ENCODE measurements at regions not wholly inside any gene's neighbourhood (a gene's known extent, or its start where the extent isn't known, plus 50 kb on each side); places are given as distances from the start of the nearest gene placed in this dataset.

- no peak for DNase-seq (ENCODE audit: low spot score)
- TF ChIP-seq CTCF (IDR thresholded peaks at IDR 0.05; ENCODE audit: unreplicated experiment): no peak
- Mint-ChIP-seq H3K27ac (ENCODE audit: unreplicated experiment) (no peak overlapping the region), H3K9me3 (ENCODE audit: unreplicated experiment) (no peaks in the 10 kb centered on the region), H3K27me3 (ENCODE audit: unreplicated experiment) (no peaks in the 10 kb centered on the region), H3K4me1 (ENCODE audit: unreplicated experiment) (peaks cover 17% of the 10 kb centered on the region), H3K36me3 (ENCODE audit: low read depth, unreplicated experiment) (no peaks in the 10 kb centered on the region), H3K4me3 (ENCODE audit: unreplicated experiment) (no peak overlapping the region)
These were observed 567.9 kb downstream of the CCDC171 start for GRCh38 chr9:16120727-16121126.

GRCh38 chr9:16121168-16121567 lies 568.3 kb downstream of the CCDC171 start:
- Mint-ChIP-seq H3K4me3 (ENCODE audit: unreplicated experiment) (no peak overlapping the region), H3K4me1 (ENCODE audit: unreplicated experiment) (peaks cover 17% of the 10 kb centered on the region), H3K27ac (ENCODE audit: unreplicated experiment) (no peak overlapping the region), H3K27me3 (ENCODE audit: unreplicated experiment) (no peaks in the 10 kb centered on the region), H3K36me3 (ENCODE audit: low read depth, unreplicated experiment) (no peaks in the 10 kb centered on the region), H3K9me3 (ENCODE audit: unreplicated experiment) (no peaks in the 10 kb centered on the region)
- no peak for TF ChIP-seq CTCF (IDR thresholded peaks at IDR 0.05; ENCODE audit: unreplicated experiment)
- DNase-seq (ENCODE audit: low spot score): no peak

- H3K9me3 Mint-ChIP-seq (ENCODE audit: unreplicated experiment): no peaks in the 10 kb centered on the region
- H3K4me3 Mint-ChIP-seq (ENCODE audit: unreplicated experiment): no peak overlapping the region
- DNase-seq (ENCODE audit: low spot score): no peak
- no peaks in the 10 kb centered on the region for H3K27me3 Mint-ChIP-seq (ENCODE audit: unreplicated experiment)
- peaks cover 17% of the 10 kb centered on the region for H3K4me1 Mint-ChIP-seq (ENCODE audit: unreplicated experiment)
- H3K36me3 Mint-ChIP-seq (ENCODE audit: low read depth, unreplicated experiment): no peaks in the 10 kb centered on the region
- no peak overlapping the region for H3K27ac Mint-ChIP-seq (ENCODE audit: unreplicated experiment)
- TF ChIP-seq CTCF (IDR thresholded peaks at IDR 0.05; ENCODE audit: unreplicated experiment): no peak
These were observed 568.9 kb downstream of the CCDC171 start for GRCh38 chr9:16121601-16122286.

GRCh38 chr9:16125629-16126028 lies 572.8 kb downstream of the CCDC171 start:
- no peak for TF ChIP-seq CTCF (IDR thresholded peaks at IDR 0.05; ENCODE audit: unreplicated experiment)
- DNase-seq (ENCODE audit: low spot score): no peak
- Mint-ChIP-seq H3K27me3 (ENCODE audit: unreplicated experiment) (peaks cover 4% of the 10 kb centered on the region), H3K36me3 (ENCODE audit: low read depth, unreplicated experiment) (no peaks in the 10 kb centered on the region), H3K4me3 (ENCODE audit: unreplicated experiment) (no peak overlapping the region), H3K9me3 (ENCODE audit: unreplicated experiment) (no peaks in the 10 kb centered on the region), H3K4me1 (ENCODE audit: unreplicated experiment) (peaks cover 9% of the 10 kb centered on the region), H3K27ac (ENCODE audit: unreplicated experiment) (no peak overlapping the region)

- H3K4me1 Mint-ChIP-seq (ENCODE audit: unreplicated experiment): peaks cover 9% of the 10 kb centered on the region
- DNase-seq (ENCODE audit: low spot score): no peak
- H3K4me3 Mint-ChIP-seq (ENCODE audit: unreplicated experiment): no peak overlapping the region
- H3K36me3 Mint-ChIP-seq (ENCODE audit: low read depth, unreplicated experiment): no peaks in the 10 kb centered on the region
- TF ChIP-seq CTCF (IDR thresholded peaks at IDR 0.05; ENCODE audit: unreplicated experiment): no peak
- H3K27me3 Mint-ChIP-seq (ENCODE audit: unreplicated experiment): peaks cover 4% of the 10 kb centered on the region
- H3K9me3 Mint-ChIP-seq (ENCODE audit: unreplicated experiment): no peaks in the 10 kb centered on the region
- no peak overlapping the region for H3K27ac Mint-ChIP-seq (ENCODE audit: unreplicated experiment)
These were observed 573.2 kb downstream of the CCDC171 start for GRCh38 chr9:16126042-16126441.

All from endothelial cell (in vitro differentiated cells).